ENCODE measurements at regions not wholly inside any gene's neighbourhood (a gene's known extent, or its start where the extent isn't known, plus 50 kb on each side); places are given as distances from the start of the nearest gene placed in this dataset.

DNA sequence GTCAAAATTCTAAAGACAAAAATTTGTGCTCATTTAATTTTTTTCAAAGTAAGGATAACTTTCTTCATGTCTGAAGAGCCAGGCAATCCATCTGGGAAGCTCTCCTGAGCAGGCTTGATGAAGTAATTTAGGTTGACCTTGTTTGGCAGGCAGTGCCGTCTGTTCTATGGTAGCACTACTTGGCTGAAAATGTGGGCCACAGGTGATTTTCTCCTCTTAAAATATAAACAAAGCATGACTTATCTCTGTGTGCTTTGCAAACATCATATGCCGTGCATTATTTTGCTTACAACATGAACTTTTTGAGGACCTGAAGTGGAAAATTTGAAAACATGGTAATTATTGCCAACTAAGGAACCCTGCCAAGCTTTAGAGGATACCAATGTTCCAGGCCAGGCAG, 143.2 kb downstream of the RAP2B start:
- TF ChIP-seq, protein P1, sequence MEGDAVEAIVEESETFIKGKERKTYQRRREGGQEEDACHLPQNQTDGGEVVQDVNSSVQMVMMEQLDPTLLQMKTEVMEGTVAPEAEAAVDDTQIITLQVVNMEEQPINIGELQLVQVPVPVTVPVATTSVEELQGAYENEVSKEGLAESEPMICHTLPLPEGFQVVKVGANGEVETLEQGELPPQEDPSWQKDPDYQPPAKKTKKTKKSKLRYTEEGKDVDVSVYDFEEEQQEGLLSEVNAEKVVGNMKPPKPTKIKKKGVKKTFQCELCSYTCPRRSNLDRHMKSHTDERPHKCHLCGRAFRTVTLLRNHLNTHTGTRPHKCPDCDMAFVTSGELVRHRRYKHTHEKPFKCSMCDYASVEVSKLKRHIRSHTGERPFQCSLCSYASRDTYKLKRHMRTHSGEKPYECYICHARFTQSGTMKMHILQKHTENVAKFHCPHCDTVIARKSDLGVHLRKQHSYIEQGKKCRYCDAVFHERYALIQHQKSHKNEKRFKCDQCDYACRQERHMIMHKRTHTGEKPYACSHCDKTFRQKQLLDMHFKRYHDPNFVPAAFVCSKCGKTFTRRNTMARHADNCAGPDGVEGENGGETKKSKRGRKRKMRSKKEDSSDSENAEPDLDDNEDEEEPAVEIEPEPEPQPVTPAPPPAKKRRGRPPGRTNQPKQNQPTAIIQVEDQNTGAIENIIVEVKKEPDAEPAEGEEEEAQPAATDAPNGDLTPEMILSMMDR (IDR thresholded peaks at IDR 0.05; ENCODE audit: borderline replicate concordance, extremely low read depth, low read length, poor library complexity, severe bottlenecking), result no peak
- TF ChIP-seq EZH2 (IDR thresholded peaks at IDR 0.05; ENCODE audit: borderline replicate concordance, low read depth, low read length, severe bottlenecking), result no peak
